ENCODE measurements at regions not wholly inside any gene's neighbourhood (a gene's known extent, or its start where the extent isn't known, plus 50 kb on each side); places are given as distances from the start of the nearest gene placed in this dataset.

- no peak for DNase-seq (ENCODE audit: low read depth, low spot score)
- ChIA-PET CTCF (interaction anchor here (0.8 to 1.2 kb wide), 3 partner anchors 81 to 363 kb away, joined by 3 to 8 read pairs (median 3); no protein-coding TSS in a partner anchor), POLR2A (no interaction called here)
- H3K4me3 ChIP-seq (ENCODE audit: low read depth, low read length) = no peak overlapping the region
- no peak for TF ChIP-seq CTCF (IDR thresholded peaks at IDR 0.05; ENCODE audit: insufficient read depth, low read length, missing control alignments)
Measured at GRCh38 chr16:86157616-86158247, 258.8 kb downstream of the IRF8 start.

- DNase-seq (ENCODE audit: low read depth, low spot score) = no peak
- POLR2A ChIA-PET = no interaction called here
- TF ChIP-seq CTCF (IDR thresholded peaks at IDR 0.05; ENCODE audit: insufficient read depth, low read length, missing control alignments) = no peak
- no peak overlapping the region for H3K4me3 ChIP-seq (ENCODE audit: low read depth, low read length)
- CTCF ChIA-PET = interaction anchor here (0.8 to 1.2 kb wide), 2 partner anchors 82 to 359 kb away, joined by 3 to 8 read pairs; no protein-coding TSS in a partner anchor
Measured at GRCh38 chr16:86158688-86159360, 259.9 kb downstream of the IRF8 start.

GRCh38 chr16:86165479-86165878 lies 266.5 kb downstream of the IRF8 start:
- no peak for DNase-seq (ENCODE audit: low read depth, low spot score)
- CTCF ChIA-PET = interaction anchor here (1.1 to 1.3 kb wide), 2 partner anchors 10 to 351 kb away, joined by 3 read pairs; no protein-coding TSS in a partner anchor
- no peak for TF ChIP-seq CTCF (IDR thresholded peaks at IDR 0.05; ENCODE audit: insufficient read depth, low read length, missing control alignments)
- H3K4me3 ChIP-seq (ENCODE audit: low read depth, low read length) = no peak overlapping the region
- POLR2A ChIA-PET = no interaction called here

GRCh38 chr16:86166414-86166813 lies 267.5 kb downstream of the IRF8 start:
- no peak for TF ChIP-seq CTCF (IDR thresholded peaks at IDR 0.05; ENCODE audit: insufficient read depth, low read length, missing control alignments)
- CTCF ChIA-PET = interaction anchor here (0.7 to 1.3 kb wide), 3 partner anchors 11 to 354 kb away, joined by 3 read pairs; no protein-coding TSS in a partner anchor
- no peak for DNase-seq (ENCODE audit: low read depth, low spot score)
- POLR2A ChIA-PET = no interaction called here
- no peak overlapping the region for H3K4me3 ChIP-seq (ENCODE audit: low read depth, low read length)

- no peak for DNase-seq (ENCODE audit: low read depth, low spot score)
- CTCF ChIA-PET = no interaction called here
Measured at GRCh38 chr16:86167061-86167460, 268.1 kb downstream of the IRF8 start.

More at GRCh38 chr16:86167061-86167460, 268.1 kb downstream of the IRF8 start:
- no peak overlapping the region for H3K4me3 ChIP-seq (ENCODE audit: low read depth, low read length)
- POLR2A ChIA-PET = no interaction called here
- no peak for TF ChIP-seq CTCF (IDR thresholded peaks at IDR 0.05; ENCODE audit: insufficient read depth, low read length, missing control alignments)

All from AG04449 (cell line).